SK-N-SH treated with all-trans-retinoic acid at 6 μM for 48 hours (cell line): ENCODE measurements at regions not wholly inside any gene's neighbourhood (a gene's known extent, or its start where the extent isn't known, plus 50 kb on each side); places are given as distances from the start of the nearest gene placed in this dataset.

ENCODE experiments used
- ATAC-seq: fragments of 200-7000 bp; cut with Tn5 transposase; 3 replicates; pipeline ENCODE4 v1.9.1; 2020; ENCODE audit warnings: mild to moderate bottlenecking, moderate library complexity
- BACH2 ChIP-seq: fragments of 250-450 bp; sonication (Bioruptor Pico); IDR thresholded peaks from 2 replicates; pipeline ENCODE4 v1.9.0; 2021; ENCODE audit warnings: mild to moderate bottlenecking, borderline replicate concordance
- CREB5 ChIP-seq: fragments of 250-450 bp; sonication (Bioruptor Pico); IDR thresholded peaks from 2 replicates; pipeline ENCODE4 v1.5.1; 2020; ENCODE audit warnings: low read depth, mild to moderate bottlenecking, moderate library complexity
- CSDC2 ChIP-seq: fragments of 250-450 bp; sonication (Bioruptor Pico); IDR thresholded peaks from 2 replicates; pipeline ENCODE4 v1.5.0; 2020; ENCODE audit warnings: mild to moderate bottlenecking, moderate library complexity
- GLIS3 ChIP-seq: fragments of 250-450 bp; sonication (Bioruptor Pico); IDR thresholded peaks from 2 replicates; pipeline ENCODE4 v1.5.0; 2020; ENCODE audit warnings: mild to moderate bottlenecking, moderate library complexity
- ISL1 ChIP-seq: fragments of 250-450 bp; sonication (Bioruptor Pico); IDR thresholded peaks from 2 replicates; pipeline ENCODE4 v2.1.2; 2022; ENCODE audit warnings: mild to moderate bottlenecking, moderate library complexity
- OSR1 ChIP-seq: fragments of 250-450 bp; sonication (Bioruptor Pico); IDR thresholded peaks from 2 replicates; pipeline ENCODE4 v1.8.0; 2022; ENCODE audit warnings: moderate library complexity, mild to moderate bottlenecking, inconsistent platforms
- RARB ChIP-seq: fragments of 250-450 bp; sonication (Bioruptor Pico); IDR thresholded peaks from 2 replicates; pipeline ENCODE4 v1.8.0; 2021; ENCODE audit warnings: mild to moderate bottlenecking, moderate library complexity
- SNAI2 ChIP-seq: fragments of 250-450 bp; sonication (Bioruptor Pico); IDR thresholded peaks from 2 replicates; pipeline ENCODE4 v1.5.0; 2020; ENCODE audit warnings: mild to moderate bottlenecking, moderate library complexity
- TCF4 ChIP-seq: fragments of 250-450 bp; sonication (Bioruptor Pico); IDR thresholded peaks from 2 replicates; pipeline ENCODE4 v1.8.0; 2021; ENCODE audit warnings: mild to moderate bottlenecking, moderate library complexity, borderline replicate concordance
- TOX ChIP-seq: fragments of 250-450 bp; sonication (Bioruptor Pico); IDR thresholded peaks from 2 replicates; pipeline ENCODE4 v1.8.0; 2021; ENCODE audit warnings: mild to moderate bottlenecking, moderate library complexity, borderline replicate concordance
- ZC3H10 ChIP-seq: fragments of 250-450 bp; sonication (Bioruptor Pico); IDR thresholded peaks from 2 replicates; pipeline ENCODE4 v1.5.1; 2021; ENCODE audit warnings: mild to moderate bottlenecking, moderate library complexity
- ZFP3 ChIP-seq: fragments of 250-450 bp; sonication (Bioruptor Pico); IDR thresholded peaks from 2 replicates; pipeline ENCODE4 v1.5.0; 2020; ENCODE audit warnings: mild to moderate bottlenecking, moderate library complexity
- ZNF565 ChIP-seq: fragments of 450-650 bp; formaldehyde crosslinking; conservative IDR thresholded peaks from 2 replicates; pipeline ENCODE4 v1.5.0; 2020; ENCODE audit warnings: low read depth, mild to moderate bottlenecking, moderate library complexity
- ZNF70 ChIP-seq: fragments of 450-650 bp; formaldehyde crosslinking; IDR thresholded peaks from 2 replicates; pipeline ENCODE4 v1.5.0; 2020; ENCODE audit warnings: mild to moderate bottlenecking, moderate library complexity
- ZNF8 ChIP-seq: fragments of 450-650 bp; formaldehyde crosslinking; IDR thresholded peaks from 2 replicates; pipeline ENCODE4 v1.5.0; 2020; ENCODE audit warnings: mild to moderate bottlenecking, moderate library complexity
- TF ChIP-seq, protein P1 (sequence below): fragments of 250-450 bp; sonication (Bioruptor Pico); IDR thresholded peaks from 2 replicates; pipeline ENCODE4 v1.8.0; 2020; ENCODE audit warnings: mild to moderate bottlenecking, moderate library complexity, borderline replicate concordance
- TF ChIP-seq, protein P2 (sequence below): fragments of 250-450 bp; sonication (Bioruptor Pico); IDR thresholded peaks from 2 replicates; pipeline ENCODE4 v1.5.0; 2020; ENCODE audit warnings: mild to moderate bottlenecking, moderate library complexity
- TF ChIP-seq, protein P3 (sequence below): fragments of 250-450 bp; sonication (Bioruptor Pico); IDR thresholded peaks from 2 replicates; pipeline ENCODE4 v1.5.1; 2021; ENCODE audit warnings: mild to moderate bottlenecking, moderate library complexity

DNA sequence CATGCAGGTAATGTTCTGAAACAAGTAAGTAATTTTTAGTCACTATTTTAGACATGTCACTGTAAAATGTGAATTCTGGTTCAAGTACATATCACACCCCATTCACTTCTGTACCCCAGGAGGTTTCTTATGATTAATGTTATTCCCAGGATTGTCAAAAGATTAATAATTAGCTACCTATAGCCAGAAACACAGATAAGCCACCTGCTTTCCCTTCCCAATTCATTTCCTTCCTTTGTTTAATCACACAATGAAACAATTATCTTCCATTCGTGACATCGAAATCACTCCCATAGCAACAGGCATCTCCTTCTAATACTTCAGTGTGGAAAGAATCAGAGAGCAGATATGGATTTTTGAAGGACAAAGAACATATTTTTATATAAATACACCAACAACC lies 1650.3 kb upstream of the CELF4 start:
- no peak for ATAC-seq
- no peak for TF ChIP-seq ZFP3
- TF ChIP-seq, protein P1, sequence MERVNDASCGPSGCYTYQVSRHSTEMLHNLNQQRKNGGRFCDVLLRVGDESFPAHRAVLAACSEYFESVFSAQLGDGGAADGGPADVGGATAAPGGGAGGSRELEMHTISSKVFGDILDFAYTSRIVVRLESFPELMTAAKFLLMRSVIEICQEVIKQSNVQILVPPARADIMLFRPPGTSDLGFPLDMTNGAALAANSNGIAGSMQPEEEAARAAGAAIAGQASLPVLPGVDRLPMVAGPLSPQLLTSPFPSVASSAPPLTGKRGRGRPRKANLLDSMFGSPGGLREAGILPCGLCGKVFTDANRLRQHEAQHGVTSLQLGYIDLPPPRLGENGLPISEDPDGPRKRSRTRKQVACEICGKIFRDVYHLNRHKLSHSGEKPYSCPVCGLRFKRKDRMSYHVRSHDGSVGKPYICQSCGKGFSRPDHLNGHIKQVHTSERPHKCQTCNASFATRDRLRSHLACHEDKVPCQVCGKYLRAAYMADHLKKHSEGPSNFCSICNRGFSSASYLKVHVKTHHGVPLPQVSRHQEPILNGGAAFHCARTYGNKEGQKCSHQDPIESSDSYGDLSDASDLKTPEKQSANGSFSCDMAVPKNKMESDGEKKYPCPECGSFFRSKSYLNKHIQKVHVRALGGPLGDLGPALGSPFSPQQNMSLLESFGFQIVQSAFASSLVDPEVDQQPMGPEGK (CRISPR knock-in tag), result no peak
- TF ChIP-seq TCF4 (CRISPR knock-in tag), result no peak
- no peak for TF ChIP-seq ISL1
- TF ChIP-seq, protein P2, sequence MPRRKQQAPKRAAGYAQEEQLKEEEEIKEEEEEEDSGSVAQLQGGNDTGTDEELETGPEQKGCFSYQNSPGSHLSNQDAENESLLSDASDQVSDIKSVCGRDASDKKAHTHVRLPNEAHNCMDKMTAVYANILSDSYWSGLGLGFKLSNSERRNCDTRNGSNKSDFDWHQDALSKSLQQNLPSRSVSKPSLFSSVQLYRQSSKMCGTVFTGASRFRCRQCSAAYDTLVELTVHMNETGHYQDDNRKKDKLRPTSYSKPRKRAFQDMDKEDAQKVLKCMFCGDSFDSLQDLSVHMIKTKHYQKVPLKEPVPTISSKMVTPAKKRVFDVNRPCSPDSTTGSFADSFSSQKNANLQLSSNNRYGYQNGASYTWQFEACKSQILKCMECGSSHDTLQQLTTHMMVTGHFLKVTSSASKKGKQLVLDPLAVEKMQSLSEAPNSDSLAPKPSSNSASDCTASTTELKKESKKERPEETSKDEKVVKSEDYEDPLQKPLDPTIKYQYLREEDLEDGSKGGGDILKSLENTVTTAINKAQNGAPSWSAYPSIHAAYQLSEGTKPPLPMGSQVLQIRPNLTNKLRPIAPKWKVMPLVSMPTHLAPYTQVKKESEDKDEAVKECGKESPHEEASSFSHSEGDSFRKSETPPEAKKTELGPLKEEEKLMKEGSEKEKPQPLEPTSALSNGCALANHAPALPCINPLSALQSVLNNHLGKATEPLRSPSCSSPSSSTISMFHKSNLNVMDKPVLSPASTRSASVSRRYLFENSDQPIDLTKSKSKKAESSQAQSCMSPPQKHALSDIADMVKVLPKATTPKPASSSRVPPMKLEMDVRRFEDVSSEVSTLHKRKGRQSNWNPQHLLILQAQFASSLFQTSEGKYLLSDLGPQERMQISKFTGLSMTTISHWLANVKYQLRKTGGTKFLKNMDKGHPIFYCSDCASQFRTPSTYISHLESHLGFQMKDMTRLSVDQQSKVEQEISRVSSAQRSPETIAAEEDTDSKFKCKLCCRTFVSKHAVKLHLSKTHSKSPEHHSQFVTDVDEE (CRISPR knock-in tag), result no peak

GRCh38 chr18:39211461-39211860 lies 1645.9 kb upstream of the CELF4 start:
- no peak for TF ChIP-seq ZNF565 (CRISPR knock-in tag)
- TF ChIP-seq, protein P3, sequence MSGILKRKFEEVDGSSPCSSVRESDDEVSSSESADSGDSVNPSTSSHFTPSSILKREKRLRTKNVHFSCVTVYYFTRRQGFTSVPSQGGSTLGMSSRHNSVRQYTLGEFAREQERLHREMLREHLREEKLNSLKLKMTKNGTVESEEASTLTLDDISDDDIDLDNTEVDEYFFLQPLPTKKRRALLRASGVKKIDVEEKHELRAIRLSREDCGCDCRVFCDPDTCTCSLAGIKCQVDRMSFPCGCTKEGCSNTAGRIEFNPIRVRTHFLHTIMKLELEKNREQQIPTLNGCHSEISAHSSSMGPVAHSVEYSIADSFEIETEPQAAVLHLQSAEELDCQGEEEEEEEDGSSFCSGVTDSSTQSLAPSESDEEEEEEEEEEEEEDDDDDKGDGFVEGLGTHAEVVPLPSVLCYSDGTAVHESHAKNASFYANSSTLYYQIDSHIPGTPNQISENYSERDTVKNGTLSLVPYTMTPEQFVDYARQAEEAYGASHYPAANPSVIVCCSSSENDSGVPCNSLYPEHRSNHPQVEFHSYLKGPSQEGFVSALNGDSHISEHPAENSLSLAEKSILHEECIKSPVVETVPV (CRISPR knock-in tag), result no peak
- no peak for TF ChIP-seq ZNF8 (CRISPR knock-in tag)
- no peak for TF ChIP-seq ZFP3
- TF ChIP-seq, protein P1 (CRISPR knock-in tag), result no peak
- TF ChIP-seq CSDC2, result no peak
- no peak for TF ChIP-seq CREB5
- no peak for TF ChIP-seq ZNF70 (CRISPR knock-in tag)
- TF ChIP-seq GLIS3, result no peak
- no peak for ATAC-seq

GRCh38 chr18:39209173-39209572 lies 1643.6 kb upstream of the CELF4 start:
- ATAC-seq, result no peak
- TF ChIP-seq ZFP3 (no peak), TCF4 (CRISPR knock-in tag) (no peak), BACH2 (CRISPR knock-in tag) (no peak), ZNF565 (CRISPR knock-in tag) (no peak), ZC3H10 (no peak), RARB (no peak), TOX (CRISPR knock-in tag) (no peak), OSR1 (CRISPR knock-in tag) (no peak), ZNF70 (CRISPR knock-in tag) (no peak), CSDC2 (no peak), SNAI2 (CRISPR knock-in tag) (no peak)
- TF ChIP-seq, protein P2 (CRISPR knock-in tag), result no peak
- TF ChIP-seq, protein P1 (CRISPR knock-in tag), result no peak
